HG03442 (cell line): ENCODE measurements at regions not wholly inside any gene's neighbourhood (a gene's known extent, or its start where the extent isn't known, plus 50 kb on each side); places are given as distances from the start of the nearest gene placed in this dataset.
"Not testable (repeated sequence)": the region's sequence is repeated elsewhere in the genome, so short reads cannot be mapped to it uniquely, and the experiment has no call there.

Experiments
- ATAC-seq: cut with Tn5 transposase; IDR thresholded peaks from one replicate; pipeline ENCODE4 v1.9.1; 2021; ENCODE audit warnings: mild to moderate bottlenecking, moderate library complexity; ENCODE audit not compliant: unreplicated experiment

DNA sequence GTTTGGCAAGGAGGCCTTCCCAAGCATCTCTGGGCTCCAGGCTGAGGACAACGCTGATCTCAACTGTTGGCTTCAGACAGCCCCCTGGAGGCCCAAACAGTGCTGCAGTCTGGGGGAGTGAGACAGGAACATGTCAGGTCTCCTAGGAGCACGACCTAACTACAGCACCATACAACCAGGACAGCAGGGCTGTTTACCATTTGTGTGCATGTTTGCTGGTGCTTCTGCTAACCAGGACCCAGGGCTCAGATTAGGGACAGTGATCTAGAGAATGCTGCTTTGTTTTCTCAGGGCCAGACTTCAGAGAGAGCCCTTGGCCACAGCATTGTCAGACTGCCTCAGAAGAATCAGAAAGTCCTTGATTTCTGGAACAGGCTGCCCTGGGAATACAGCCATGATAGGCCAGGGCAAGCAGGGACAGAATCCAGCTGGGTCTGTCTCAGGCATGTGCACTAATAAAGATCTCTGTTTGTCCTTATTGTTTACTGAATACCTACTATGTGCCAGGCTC lies 126.5 kb downstream of the VPREB1 start:
- no peak for ATAC-seq

DNA sequence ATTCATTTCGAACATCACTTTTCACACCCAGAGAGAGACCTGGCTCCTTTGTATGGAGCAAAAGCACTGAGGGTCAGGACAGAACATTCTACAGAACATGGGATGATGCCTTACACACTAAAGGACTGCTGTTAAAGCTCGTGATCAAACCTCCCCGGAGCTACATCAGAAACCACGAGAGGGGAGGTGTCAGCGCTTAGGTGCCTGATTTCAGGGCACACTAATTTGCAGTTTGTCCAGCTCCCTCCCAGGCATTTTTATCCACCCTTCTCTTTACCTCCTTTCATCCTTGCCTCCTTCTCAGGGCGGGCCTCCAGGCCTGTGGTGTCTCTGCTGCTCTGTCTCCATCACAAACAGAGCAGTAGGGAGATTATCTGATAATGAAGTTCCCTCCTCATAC lies 127.5 kb downstream of the VPREB1 start:
- ATAC-seq, result no peak

DNA sequence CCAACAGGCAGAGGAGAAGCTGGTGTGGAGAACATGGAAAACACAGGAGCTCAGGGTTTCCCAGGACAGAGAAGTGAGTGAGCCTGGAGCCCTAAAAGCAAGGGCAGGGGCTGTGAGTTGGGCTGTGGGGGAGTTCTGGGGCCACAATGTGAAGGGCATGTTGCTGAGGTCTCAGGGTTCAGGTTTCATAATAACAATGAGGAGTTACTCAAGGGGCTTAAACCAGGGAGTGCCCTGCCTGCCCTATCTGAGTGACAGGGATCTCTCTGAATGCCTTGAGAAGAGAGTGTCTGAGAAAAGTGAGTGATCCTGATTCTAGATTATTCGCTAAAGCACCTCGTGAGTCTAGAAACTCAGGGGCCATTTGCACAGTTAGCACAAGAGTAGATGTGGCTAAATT lies 129.6 kb downstream of the VPREB1 start:
- ATAC-seq, result no peak

DNA sequence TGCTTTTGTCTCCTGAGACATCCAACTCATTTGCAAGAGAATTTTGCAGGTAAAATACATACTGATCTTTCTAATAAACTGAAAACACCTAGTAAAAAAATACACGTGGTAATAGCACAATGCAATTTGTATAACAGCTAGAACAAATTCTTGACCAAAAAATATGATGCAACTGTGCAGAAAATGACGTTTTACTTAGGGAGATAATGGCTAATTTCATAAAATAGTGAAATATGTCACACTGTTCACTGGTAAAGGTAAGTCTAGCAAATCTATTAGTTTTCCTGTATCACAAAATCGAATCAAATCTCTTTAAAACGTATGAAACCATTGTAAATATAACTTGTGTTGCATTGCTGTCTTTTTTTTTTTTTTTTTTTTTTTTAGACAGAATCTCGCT lies 130.0 kb downstream of the VPREB1 start:
- no peak for ATAC-seq

DNA sequence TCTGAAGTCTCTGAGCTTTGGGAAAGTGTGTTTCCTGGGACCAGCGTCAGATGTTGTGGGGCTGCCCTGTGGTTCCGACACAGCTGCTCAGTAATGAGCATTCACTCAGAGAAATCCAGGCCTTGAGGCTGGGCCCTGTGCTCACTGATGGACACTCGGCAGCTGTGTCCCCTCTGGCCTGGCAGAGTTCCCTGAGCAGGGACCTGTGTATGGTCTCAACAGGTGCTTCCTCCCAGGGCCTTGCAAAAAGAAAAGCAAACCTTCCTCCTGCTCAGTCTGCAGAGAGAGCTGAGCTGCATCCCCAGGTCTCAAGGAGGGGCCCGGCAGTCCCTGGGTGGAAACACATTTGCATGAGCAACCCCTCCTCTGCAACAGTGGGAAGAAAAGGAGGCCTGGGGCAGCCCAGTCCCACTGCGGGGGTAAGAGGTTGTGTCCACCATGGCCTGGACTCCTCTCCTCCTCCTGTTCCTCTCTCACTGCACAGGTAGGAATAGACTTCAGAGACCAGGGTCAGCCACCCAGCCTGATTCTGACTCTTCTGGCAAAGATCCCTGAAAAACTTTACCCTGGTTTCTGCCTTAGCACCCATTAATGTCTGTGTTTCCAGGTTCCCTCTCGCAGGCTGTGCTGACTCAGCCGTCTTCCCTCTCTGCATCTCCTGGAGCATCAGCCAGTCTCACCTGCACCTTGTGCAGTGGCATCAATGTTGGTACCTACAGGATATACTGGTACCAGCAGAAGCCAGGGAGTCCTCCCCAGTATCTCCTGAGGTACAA lies 131.2 kb downstream of the VPREB1 start:
- no peak for ATAC-seq

DNA sequence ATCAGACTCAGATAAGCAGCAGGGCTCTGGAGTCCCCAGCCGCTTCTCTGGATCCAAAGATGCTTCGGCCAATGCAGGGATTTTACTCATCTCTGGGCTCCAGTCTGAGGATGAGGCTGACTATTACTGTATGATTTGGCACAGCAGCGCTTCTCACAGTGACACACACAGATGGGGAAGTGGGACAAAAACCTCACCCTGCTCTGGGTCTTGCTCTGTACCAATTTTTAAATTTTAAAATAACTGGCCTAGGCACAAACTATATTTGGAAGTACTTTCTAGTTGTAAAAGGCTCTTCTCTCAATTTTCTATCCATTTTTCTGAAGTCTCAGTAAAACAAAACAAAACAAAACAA lies 131.7 kb downstream of the VPREB1 start:
- no peak for ATAC-seq

DNA sequence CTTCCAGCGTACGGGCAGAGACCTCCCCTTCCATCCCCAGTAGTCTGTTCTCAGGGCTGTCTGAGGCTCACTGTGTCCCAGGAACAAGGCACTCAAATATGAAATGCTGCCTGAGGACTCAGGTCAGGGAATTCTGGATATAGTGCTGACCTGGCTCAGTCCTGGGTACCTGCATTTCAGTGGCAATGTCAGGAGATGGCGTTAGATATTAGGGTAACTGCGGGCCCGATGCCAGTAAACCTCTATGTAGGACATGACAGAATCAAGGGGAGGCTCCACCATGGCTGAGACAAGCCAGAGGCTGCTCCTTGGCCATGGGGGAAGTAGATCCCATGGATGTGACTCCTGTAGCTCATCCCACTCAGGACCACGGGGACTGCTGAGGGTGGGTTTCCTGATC lies 131.7 kb downstream of the ZNF280B start:
- not testable (repeated sequence) for ATAC-seq

DNA sequence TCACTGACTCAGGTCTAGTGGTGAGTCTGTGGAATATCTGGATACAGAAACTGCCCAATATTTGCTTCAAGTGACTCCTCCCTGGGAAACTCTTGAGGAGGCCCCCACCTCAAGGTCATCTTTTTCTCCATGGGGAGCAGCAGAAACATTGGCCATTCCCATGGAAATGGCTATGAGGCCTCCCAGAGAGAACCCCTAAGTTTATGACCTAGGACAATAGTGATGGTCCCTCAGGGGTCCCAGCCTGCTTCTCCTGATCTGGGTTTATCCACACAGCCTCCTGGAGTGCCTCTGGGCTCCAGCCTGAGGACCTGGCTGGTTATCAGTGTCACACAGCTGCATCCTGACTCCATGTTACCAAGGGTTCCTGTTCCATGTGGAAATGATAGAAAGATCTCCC lies 131.2 kb downstream of the ZNF280B start:
- no peak for ATAC-seq

DNA sequence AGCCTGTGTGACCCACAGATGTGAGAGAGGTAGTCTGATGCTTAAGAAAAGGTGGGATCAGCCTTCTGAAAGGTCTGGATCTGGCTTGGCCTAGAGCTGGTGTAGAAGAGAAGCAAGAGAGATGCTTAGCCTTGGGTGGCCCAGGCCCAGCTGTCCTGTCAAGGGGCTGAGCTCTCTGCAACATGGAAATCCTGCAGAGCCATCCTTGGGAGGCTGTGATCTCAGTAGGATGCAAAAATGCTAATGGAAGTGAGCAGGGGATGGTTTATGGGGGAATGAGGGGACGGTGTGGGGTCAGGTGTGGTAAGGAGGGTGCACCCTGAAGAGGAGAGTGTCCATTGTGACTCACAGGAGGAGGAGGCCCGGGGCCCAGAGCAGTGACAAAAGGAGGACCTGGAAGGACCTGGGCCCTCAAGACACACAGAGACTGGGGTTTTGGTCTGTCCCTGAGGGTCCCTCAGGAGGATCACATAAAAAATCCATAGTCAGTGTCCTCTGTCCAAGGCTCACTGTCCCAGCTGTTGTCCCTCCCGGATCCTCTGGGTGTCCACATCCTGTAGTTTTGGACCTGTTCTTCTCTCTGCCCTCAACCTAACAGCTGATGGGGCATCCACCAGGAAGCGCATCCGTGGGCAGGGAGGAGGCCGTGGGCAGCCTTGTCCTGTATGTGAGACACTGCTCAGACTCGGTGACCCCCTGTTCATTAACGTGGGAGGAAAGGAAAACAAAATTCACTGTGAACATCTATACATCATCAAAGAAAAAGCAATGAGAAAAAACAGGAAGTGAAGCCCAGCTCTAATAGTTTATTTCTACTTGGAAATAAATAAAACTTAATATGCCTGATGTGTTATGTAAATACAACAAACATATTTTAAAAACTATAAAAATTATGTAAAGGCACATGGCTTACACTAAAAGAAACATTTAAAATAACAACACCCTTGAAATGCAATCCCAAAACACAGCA lies 129.8 kb downstream of the ZNF280B start:
- no peak for ATAC-seq

DNA sequence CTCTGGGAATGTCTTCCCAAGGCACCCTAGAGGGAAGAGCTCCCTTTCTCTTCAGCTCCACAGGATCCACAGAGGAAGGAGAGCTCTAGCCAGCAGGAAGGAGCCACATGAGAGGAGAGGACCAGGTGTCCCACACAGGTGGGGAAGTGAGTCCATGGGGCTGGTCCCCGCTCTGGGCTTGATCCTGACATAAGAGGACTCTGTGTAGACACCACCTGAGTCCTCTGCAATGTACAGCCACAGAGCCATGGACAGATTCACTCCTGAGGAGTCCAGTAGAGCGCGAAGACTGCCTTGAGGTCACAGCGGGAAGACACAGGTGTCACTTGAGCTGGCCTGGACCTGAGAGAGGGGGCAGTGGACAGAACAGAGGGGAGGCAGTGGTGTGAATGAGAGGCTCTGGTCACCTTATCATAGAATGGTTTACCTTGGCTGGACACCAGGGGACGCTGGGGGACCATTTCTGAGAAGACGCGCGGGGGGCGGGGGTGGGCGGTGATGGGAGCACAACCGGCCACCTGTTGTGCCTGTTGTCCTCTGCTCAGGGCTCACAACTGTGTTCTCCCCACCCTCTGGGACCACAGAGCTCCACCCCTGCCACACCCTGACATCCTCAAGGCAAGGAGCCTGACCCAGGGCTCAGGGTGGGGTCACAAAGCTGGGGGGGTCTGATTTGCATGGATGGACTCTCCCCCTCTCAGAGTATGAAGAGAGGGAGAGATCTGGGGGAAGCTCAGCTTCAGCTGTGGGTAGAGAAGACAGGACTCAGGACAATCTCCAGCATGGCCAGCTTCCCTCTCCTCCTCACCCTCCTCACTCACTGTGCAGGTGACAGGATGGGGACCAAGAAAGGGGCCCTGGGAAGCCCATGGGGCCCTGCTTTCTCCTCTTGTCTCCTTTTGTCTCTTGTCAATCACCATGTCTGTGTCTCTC lies 128.2 kb downstream of the ZNF280B start:
- no peak for ATAC-seq

DNA sequence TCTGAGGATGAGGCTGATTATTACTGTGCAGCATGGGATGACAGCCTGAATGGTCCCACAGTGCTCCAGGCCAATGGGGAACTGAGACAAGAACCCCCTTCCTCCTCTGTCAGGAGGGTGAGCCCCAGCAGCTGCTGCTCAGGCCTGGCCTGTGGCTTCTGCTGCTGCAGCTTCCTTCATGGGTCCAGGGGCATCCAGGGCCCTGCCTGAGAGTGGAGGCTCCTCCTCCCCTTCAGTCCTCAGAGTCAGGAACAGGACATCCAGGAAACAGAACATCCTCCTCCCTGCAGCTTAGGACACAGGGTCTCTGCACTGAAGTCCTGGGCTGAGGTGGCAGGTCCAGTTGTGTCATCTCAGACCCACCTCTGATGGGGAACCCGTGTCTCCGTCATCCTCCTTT lies 127.2 kb downstream of the ZNF280B start:
- ATAC-seq, result not testable (repeated sequence)

DNA sequence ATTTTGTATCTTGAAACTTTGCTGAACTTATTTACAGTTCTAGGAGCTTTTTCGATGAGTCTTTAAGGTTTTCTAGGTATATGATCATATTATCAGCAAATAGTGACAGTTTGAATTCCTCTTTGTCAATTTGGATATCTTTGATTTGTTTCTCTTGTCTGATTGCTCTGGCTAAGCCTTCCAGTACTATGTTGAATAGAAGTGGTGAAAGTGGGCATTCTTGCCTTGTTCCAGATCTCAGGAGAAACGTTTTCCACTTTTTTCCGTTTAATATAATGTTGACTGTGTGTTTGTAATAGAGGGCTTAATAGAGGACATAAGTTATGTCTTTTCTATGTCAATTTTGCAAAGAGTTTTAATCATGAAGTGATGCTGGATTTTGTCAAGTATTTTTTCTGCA lies 124.3 kb downstream of the ZNF280B start:
- no peak for ATAC-seq

DNA sequence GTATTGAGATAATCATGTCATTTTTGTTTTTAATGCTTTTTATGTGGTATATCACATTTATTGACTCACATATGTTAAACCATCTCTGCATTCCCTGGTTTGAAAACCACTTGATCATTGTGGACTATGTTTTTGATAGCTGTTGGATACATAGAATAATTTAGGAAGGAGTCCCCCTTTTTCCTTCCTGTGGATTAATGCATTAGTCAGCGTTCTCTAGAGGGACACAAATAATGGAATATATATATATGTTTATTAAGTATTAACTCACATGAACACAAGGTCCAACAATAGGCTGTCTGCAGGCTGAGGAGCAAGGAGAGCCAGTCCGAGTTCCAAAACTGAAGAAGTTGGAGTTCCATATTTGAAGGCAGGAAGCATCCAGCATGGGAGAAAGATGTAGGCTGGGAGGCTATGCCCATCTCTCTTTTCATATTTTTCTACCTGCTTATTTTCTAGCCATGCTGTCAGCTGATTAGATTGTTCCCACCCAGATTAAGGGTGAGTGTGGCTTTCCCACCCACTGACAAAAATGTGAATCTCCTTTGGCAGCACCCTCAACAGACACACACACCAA lies 123.8 kb downstream of the ZNF280B start:
- ATAC-seq, result no peak

DNA sequence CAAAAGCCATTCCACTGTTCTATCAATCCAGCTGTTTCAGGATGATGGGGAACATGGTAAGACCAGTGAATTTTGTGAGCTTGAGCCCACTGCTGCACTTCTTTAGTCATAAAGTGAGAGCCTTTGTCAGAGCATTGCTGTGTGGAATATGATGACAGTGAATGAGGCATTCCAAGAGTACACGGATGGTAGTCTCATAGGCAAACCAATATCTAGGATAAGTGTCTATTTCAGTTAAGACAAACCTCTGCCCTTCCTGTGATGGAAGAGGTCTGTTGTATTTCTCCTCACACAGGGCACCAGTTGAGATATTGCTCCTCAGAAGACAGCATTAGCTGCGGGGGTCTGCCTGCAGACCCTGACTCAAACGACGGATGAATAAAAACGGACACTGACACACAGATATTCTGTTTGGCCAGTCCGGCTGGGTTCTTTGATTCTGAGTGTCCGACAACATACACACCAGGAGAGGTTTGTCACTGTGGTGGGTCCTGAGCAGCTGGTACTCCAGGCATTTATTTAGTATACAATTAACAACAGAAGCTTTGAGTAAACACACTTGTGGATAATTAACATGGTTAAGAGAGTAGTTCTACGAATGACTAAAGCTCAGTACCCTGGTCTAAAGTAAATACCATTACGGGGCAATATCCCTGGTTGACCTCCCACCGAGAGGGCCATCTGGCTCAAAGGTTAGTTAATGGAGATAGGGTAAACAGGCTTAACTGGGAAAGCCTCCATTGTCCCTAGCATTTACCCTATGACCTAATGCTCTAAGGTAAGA lies 121.7 kb downstream of the ZNF280B start:
- no peak for ATAC-seq

DNA sequence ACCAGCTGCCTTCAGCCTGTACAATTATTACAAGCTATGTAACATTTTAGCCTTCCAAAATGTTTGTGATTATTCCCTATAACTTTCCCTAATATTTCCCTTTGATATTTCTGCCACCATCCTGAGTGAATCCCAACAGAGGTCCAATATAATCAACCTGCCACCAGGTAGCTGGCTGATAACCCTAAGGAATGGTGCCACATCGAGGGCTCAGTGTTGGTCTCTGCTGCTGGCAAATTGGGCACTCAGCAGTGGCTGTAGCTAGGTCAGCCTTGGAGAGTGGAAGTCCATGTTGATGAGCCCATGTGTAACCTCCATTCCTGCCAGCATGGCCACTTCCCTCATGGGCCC lies 121.2 kb downstream of the ZNF280B start:
- ATAC-seq, result no peak

DNA sequence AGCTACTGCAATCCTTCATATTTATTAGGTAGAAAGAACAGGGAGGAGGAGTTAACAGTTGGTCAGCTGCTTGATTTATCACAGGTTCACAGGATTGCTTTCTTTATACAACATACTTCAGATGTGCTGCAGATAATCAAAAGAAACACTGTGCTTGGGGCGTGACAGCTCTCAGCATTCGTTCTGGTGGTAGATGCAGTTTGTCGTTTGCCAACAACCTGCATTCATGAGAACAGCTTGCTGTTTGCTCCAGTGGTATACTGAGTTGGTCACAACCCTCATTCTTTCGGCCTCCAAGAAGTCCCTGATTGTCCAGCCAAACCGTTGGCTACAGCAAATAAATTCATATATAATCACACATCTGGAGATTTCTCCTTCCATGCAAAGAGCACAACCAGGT lies 120.5 kb downstream of the ZNF280B start:
- ATAC-seq, result no peak

DNA sequence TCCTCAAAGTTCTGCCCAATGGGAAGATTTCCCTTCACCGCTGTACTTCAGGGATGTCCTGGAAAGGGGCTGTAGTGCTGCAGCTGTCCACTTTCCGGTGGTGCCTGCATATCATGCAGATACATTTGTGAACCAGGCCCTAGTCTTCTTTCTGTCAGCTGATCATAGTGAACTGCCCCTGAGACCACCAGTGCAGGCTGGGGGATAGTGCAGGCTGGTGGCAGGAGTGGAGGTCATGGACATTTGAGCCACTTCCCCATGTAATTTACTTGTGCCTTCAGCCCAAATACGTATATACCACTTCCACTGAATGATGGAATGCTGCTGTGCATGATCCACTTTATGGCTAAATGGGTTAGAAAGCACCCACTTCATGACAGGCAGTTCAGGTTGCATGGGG lies 120.0 kb downstream of the ZNF280B start:
- ATAC-seq, result no peak

DNA sequence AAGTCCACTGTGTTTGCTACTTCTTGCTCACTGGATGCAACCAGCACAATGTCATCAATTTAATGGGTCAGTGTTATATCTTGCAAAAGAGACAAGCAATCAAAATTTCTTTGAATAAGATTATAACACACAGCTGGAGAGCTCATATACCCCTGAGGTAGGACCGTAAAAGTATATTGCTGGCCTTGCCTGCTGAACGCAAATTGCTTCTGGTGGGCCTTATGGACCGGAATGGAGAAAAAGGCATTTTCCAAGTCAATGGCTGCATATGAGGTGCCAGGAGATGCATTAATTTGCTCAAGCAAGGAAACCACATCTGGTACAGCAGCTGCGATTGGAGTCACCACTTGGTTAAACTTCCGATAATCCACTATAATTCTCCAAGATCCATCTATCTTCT lies 119.1 kb downstream of the ZNF280B start:
- no peak for ATAC-seq

DNA sequence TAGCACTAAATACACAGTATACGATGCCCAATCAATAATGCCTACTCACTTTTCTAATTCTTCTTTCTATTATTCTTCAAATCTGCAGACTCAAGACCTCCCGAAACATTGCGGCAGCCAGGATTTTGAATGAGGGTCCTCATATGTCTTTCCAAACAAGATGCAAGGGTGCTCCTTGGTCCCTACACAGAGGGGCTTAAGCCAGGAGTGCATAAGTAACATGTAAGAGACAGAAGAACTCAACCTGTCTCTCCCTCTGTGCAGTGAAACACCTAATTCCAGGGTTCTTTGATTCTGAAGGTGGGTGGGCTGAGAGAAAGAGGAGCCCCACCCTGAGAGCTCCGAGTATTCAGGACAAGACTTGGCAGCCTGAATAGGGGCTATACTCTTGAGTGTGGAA lies 117.6 kb downstream of the ZNF280B start:
- no peak for ATAC-seq

DNA sequence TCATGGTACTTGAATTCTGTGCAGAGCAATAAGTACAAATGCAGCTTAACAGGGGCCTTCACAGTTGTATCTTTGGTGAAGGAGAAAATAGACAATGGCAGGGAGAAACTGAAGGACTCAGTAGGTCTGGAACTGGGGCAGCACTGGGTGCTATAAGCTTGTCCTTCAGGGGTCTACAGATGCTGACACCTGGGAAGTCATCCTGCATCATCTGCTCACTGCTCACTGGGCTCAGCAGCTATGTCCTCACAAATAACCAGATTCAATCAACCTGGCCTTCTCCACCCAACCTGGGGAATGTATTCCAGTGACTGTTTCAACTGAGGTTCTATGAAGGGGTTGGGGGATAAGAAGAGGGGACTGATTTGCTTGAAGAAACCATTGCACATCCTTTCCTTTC lies 117.0 kb downstream of the ZNF280B start:
- no peak for ATAC-seq
